Calu3 (cell line): ENCODE measurements at regions not wholly inside any gene's neighbourhood (a gene's known extent, or its start where the extent isn't known, plus 50 kb on each side); places are given as distances from the start of the nearest gene placed in this dataset.

ENCODE experiments used
- BruUV-seq: library from RNA; stranded (reverse); fragments of 400-500 nt; replicated peaks from 2 replicates; lab custom pipeline; 2021; lab: Mats Ljungman, UMichigan
- CTCF ChIA-PET: fragments of 300-600 bp; sonication (Branson Sonifier 250); formaldehyde crosslinking; loops from one replicate; lab custom pipeline; 2022; ENCODE audit warnings: antibody characterized with exemption; lab: Charles Lee
- DNase-seq: peaks from one replicate; pipeline ENCODE4 v3.0.0; 2022
- H3K27ac Mint-ChIP-seq: one replicate; pipeline ENCODE4 v1.8.0; 2022; ENCODE audit warnings: mixed read lengths; ENCODE audit not compliant: unreplicated experiment
- H3K27me3 Mint-ChIP-seq: one replicate; pipeline ENCODE4 v1.8.0; 2022; ENCODE audit warnings: mixed read lengths; ENCODE audit not compliant: unreplicated experiment
- H3K36me3 Mint-ChIP-seq: one replicate; pipeline ENCODE4 v1.8.0; 2022; ENCODE audit warnings: mild to moderate bottlenecking, moderate library complexity, mixed read lengths; ENCODE audit not compliant: insufficient read depth, unreplicated experiment
- H3K4me1 Mint-ChIP-seq: one replicate; pipeline ENCODE4 v1.8.0; 2022; ENCODE audit warnings: mild to moderate bottlenecking, low read depth, mixed read lengths; ENCODE audit not compliant: unreplicated experiment
- H3K4me3 Mint-ChIP-seq: one replicate; pipeline ENCODE4 v1.8.0; 2022; ENCODE audit warnings: mild to moderate bottlenecking, low read depth, moderate library complexity, mixed read lengths; ENCODE audit not compliant: unreplicated experiment
- H3K9me3 Mint-ChIP-seq: one replicate; pipeline ENCODE4 v1.8.0; 2022; ENCODE audit warnings: low read depth, mixed read lengths; ENCODE audit not compliant: unreplicated experiment
- intact Hi-C: fragments of 100-400 bp; cut with micrococcal nuclease; formaldehyde crosslinking; loops from one replicate; pipeline ENCODE4 v1.10.0; 2022; ENCODE audit not compliant: unreplicated experiment
- TF ChIP-seq, protein P1 (sequence below): fragments of 200-600 bp; IDR thresholded peaks from one replicate; pipeline ENCODE4 v1.8.0; 2022; ENCODE audit warnings: antibody characterized with exemption; ENCODE audit not compliant: unreplicated experiment

DNA sequence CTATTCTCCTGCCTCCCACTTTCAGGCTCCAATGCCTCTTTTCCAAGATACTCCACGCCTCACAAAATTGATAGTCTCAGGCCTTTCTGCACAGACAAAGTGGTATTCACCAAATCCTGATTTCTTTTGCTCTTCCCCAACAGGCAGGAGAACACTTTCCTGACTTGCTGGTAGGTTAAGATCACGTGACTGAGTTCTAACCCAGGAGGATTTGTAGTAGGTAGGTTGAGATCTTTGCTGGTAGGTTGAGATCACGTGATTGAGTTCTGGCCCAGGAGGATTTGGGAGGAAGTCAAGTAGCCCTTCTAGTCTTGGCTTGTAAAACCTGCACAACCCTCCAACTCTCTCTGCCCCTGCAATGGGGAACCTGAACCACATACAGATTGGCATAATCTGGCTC, 741.5 kb downstream of the TYW1 start:
- H3K4me1 Mint-ChIP-seq = no peaks in the 10 kb centered on the region
- no peak for DNase-seq
- no TSS peak for BruUV-seq

DNA sequence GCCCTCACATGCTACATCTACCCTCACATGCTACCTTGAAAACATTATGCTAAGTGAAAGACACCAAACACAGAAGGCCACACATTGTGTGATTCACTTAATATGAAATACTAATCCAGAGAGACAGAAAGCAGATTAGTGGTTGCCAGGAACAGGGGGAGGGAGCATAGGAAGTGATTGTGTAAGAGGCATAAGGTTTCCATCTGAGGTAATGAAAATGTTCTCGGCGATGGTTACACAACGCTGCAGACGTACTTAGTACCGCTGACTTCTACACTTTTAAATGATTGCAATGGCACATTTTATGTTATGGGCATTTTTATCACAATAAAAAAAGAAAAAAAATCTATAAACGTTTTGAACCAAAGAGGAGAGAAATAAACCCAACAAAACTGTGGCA, 742.3 kb downstream of the TYW1 start:
- intact Hi-C loops = no loop called here
- no TSS peak for BruUV-seq
- H3K27ac Mint-ChIP-seq = no peak overlapping the region
- no peak for DNase-seq
- TF ChIP-seq, protein P1, sequence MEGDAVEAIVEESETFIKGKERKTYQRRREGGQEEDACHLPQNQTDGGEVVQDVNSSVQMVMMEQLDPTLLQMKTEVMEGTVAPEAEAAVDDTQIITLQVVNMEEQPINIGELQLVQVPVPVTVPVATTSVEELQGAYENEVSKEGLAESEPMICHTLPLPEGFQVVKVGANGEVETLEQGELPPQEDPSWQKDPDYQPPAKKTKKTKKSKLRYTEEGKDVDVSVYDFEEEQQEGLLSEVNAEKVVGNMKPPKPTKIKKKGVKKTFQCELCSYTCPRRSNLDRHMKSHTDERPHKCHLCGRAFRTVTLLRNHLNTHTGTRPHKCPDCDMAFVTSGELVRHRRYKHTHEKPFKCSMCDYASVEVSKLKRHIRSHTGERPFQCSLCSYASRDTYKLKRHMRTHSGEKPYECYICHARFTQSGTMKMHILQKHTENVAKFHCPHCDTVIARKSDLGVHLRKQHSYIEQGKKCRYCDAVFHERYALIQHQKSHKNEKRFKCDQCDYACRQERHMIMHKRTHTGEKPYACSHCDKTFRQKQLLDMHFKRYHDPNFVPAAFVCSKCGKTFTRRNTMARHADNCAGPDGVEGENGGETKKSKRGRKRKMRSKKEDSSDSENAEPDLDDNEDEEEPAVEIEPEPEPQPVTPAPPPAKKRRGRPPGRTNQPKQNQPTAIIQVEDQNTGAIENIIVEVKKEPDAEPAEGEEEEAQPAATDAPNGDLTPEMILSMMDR = no peak
- peaks cover 8% of the 10 kb centered on the region for H3K9me3 Mint-ChIP-seq
- H3K4me1 Mint-ChIP-seq = no peaks in the 10 kb centered on the region
- H3K27me3 Mint-ChIP-seq = no peaks in the 10 kb centered on the region
- CTCF ChIA-PET = no interaction called here
- H3K36me3 Mint-ChIP-seq = peaks cover 4% of the 10 kb centered on the region
- H3K4me3 Mint-ChIP-seq = no peak overlapping the region

More for the DNA sequence above, 741.5 kb downstream of the TYW1 start:
- CTCF ChIA-PET = no interaction called here
- TF ChIP-seq, protein P1 = no peak
- no peak overlapping the region for H3K27ac Mint-ChIP-seq
- H3K27me3 Mint-ChIP-seq = no peaks in the 10 kb centered on the region
- H3K4me3 Mint-ChIP-seq = no peak overlapping the region
- peaks cover 4% of the 10 kb centered on the region for H3K36me3 Mint-ChIP-seq
- H3K9me3 Mint-ChIP-seq = peaks cover 9% of the 10 kb centered on the region
- intact Hi-C loops = no loop called here

GRCh38 chr7:67743501-67743900, 746.9 kb downstream of the TYW1 start:
- BruUV-seq = no TSS peak
- H3K4me3 Mint-ChIP-seq = no peak overlapping the region
- H3K4me1 Mint-ChIP-seq = no peaks in the 10 kb centered on the region
- DNase-seq = no peak
- H3K27ac Mint-ChIP-seq = no peak overlapping the region
- peaks cover 3% of the 10 kb centered on the region for H3K9me3 Mint-ChIP-seq
- TF ChIP-seq, protein P1 = no peak
- H3K27me3 Mint-ChIP-seq = no peaks in the 10 kb centered on the region
- peaks cover 4% of the 10 kb centered on the region for H3K36me3 Mint-ChIP-seq
- intact Hi-C loops = no loop called here
- CTCF ChIA-PET = interaction anchor here (0.6 kb wide), 1 partner anchor 1589 kb away, joined by 3 read pairs; no protein-coding TSS in a partner anchor

DNA sequence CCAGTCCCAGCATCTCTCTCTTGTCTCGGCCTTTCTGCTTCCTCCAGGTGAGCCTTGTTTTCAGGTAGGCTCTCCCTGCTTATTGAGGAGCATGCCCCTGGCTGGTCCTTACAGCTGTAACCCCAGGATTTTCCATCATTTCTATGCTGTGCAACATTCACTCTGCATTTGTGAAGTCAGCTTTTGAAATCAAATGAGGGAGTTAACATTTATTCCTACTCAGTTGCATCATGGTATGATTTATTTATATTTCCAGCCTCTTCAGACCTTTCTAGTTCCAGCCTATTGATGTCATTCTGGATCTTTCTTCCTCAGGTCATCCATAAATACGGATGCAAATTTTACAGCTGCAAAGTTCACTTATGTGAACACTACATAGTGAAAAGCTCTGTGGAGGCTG, 755.6 kb downstream of the TYW1 start:
- no peaks in the 10 kb centered on the region for H3K36me3 Mint-ChIP-seq
- intact Hi-C loops = no loop called here
- H3K27me3 Mint-ChIP-seq = no peaks in the 10 kb centered on the region
- H3K27ac Mint-ChIP-seq = no peak overlapping the region
- peaks cover 5% of the 10 kb centered on the region for H3K9me3 Mint-ChIP-seq
- no TSS peak for BruUV-seq
- CTCF ChIA-PET = no interaction called here
- no peak for DNase-seq
- H3K4me1 Mint-ChIP-seq = no peaks in the 10 kb centered on the region
- TF ChIP-seq, protein P1 = no peak
- H3K4me3 Mint-ChIP-seq = no peak overlapping the region
